SH-SY5Y (cell line): ENCODE measurements at regions not wholly inside any gene's neighbourhood (a gene's known extent, or its start where the extent isn't known, plus 50 kb on each side); places are given as distances from the start of the nearest gene placed in this dataset.

Experiments
- GATA2 ChIP-seq: IDR thresholded peaks from 2 replicates; pipeline ENCODE4 v1.6.1; 2011; ENCODE audit warnings: mild to moderate bottlenecking, low read depth, low read length
- GATA3 ChIP-seq: IDR thresholded peaks from 2 replicates; pipeline ENCODE4 v1.6.1; 2011; ENCODE audit warnings: low read depth, mild to moderate bottlenecking, low read length, moderate library complexity

- no peak for TF ChIP-seq GATA2
- TF ChIP-seq GATA3 = no peak
Observed at GRCh38 chr6:82720992-82721391, 344.6 kb downstream of the UBE3D start.

GRCh38 chr6:82735790-82736189 is 329.9 kb downstream of the UBE3D start:
- no peak for TF ChIP-seq GATA3
- TF ChIP-seq GATA2 = no peak

GRCh38 chr6:82737965-82738364 is 327.7 kb downstream of the UBE3D start:
- no peak for TF ChIP-seq GATA2
- no peak for TF ChIP-seq GATA3

- no peak for TF ChIP-seq GATA3
- no peak for TF ChIP-seq GATA2
Observed at GRCh38 chr6:82738773-82739172, 326.9 kb downstream of the UBE3D start.

- TF ChIP-seq GATA3 (no peak), GATA2 (no peak)
Observed at GRCh38 chr6:82739303-82739702, 326.3 kb downstream of the UBE3D start.

GRCh38 chr6:82740072-82740471 is 325.6 kb downstream of the UBE3D start:
- TF ChIP-seq GATA3 (no peak), GATA2 (no peak)

GRCh38 chr6:82741325-82741995 is 324.2 kb downstream of the UBE3D start:
- no peak for TF ChIP-seq GATA2
- no peak for TF ChIP-seq GATA3

- TF ChIP-seq GATA3 (no peak), GATA2 (no peak)
Observed at GRCh38 chr6:82741996-82742385, 323.6 kb downstream of the UBE3D start.

GRCh38 chr6:82744286-82745015 is 321.2 kb downstream of the UBE3D start:
- no peak for TF ChIP-seq GATA2

GRCh38 chr6:82750556-82750955 is 315.1 kb downstream of the UBE3D start:
- TF ChIP-seq GATA2 (no peak), GATA3 (no peak)

- TF ChIP-seq GATA3 (no peak), GATA2 (no peak)
Observed at GRCh38 chr6:82751718-82752117, 313.9 kb downstream of the UBE3D start.

GRCh38 chr6:82761674-82762345 is 303.8 kb downstream of the UBE3D start:
- no peak for TF ChIP-seq GATA3
- no peak for TF ChIP-seq GATA2

- TF ChIP-seq GATA3 = no peak
- no peak for TF ChIP-seq GATA2
Observed at GRCh38 chr6:82766476-82766875, 299.2 kb downstream of the UBE3D start.

GRCh38 chr6:82767037-82767436 is 298.6 kb downstream of the UBE3D start:
- TF ChIP-seq GATA3 (no peak), GATA2 (no peak)

- TF ChIP-seq GATA2 (no peak), GATA3 (no peak)
Observed at GRCh38 chr6:82767447-82767846, 298.2 kb downstream of the UBE3D start.
